ENCODE measurements at regions not wholly inside any gene's neighbourhood (a gene's known extent, or its start where the extent isn't known, plus 50 kb on each side); places are given as distances from the start of the nearest gene placed in this dataset.
A peak's percentile ranks its signal among the peaks of the same experiment; 100 is the strongest.

DNA sequence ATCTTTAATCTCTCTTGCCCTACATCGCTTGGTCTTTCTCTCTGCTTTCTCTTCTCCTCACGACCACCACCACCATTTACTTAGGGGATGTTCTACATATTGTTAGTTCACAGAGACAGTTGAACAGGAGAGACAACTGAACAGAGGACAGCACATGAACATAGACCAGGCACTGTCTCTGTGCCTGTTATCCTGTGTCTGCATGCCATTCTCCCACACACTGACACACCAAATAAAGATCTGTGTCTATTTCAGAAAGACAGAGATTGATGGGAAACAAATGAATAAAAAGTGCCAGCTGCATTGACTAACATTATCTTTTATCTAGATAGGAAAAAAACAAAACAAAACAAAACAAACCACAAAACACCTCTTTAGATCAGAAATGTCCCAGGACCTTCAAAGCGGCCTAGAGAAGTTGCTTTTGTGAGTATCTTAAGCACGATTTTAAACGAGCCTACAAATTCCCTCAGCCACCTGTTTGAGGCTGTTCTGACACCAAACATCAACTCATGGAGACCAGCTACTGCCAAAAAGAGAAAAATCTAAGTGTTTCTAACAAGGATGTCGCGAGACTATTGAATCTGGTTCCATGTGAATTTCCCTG is 77.6 kb upstream of the PARP11 start:
- peaks cover 57% of the 10 kb centered on the region for H3K4me1 Mint-ChIP-seq
- DNase-seq (no peak), ATAC-seq (peak; percentile 59)
- peaks cover 2% of the 10 kb centered on the region for H3K27me3 Mint-ChIP-seq
- peaks cover 2% of the 10 kb centered on the region for H3K36me3 Mint-ChIP-seq (ENCODE audit: low read depth)
- no peak overlapping the region for H3K4me3 Mint-ChIP-seq
- H3K9me3 Mint-ChIP-seq: peaks cover 11% of the 10 kb centered on the region
- H3K27ac Mint-ChIP-seq: peak overlapping the region; percentile 63

DNA sequence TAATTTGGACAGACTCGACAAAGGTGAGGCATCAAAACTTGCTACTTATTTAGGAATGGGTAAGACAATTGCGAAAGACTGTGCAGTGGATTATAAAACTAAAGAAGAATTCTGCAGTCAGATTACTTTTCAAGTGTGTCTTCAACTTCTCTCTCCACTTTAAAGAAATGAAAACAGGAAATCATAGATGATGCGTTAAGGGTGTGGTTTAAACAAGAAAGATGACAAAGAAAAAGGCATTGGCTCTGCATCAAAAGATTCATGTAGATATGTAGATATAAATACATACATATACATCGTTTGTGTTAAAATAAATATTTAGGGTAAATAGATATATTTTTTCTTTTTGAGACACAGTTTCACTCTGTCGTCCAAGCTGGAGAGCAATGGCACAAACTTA is 74.6 kb upstream of the PARP11 start:
- DNase-seq (no peak), ATAC-seq (no peak)
- H3K4me1 Mint-ChIP-seq: peaks cover 54% of the 10 kb centered on the region
- peaks cover 11% of the 10 kb centered on the region for H3K9me3 Mint-ChIP-seq
- H3K27me3 Mint-ChIP-seq: no peaks in the 10 kb centered on the region
- H3K4me3 Mint-ChIP-seq: no peak overlapping the region
- H3K27ac Mint-ChIP-seq: peak overlapping the region; percentile 4
- peaks cover 2% of the 10 kb centered on the region for H3K36me3 Mint-ChIP-seq (ENCODE audit: low read depth)

DNA sequence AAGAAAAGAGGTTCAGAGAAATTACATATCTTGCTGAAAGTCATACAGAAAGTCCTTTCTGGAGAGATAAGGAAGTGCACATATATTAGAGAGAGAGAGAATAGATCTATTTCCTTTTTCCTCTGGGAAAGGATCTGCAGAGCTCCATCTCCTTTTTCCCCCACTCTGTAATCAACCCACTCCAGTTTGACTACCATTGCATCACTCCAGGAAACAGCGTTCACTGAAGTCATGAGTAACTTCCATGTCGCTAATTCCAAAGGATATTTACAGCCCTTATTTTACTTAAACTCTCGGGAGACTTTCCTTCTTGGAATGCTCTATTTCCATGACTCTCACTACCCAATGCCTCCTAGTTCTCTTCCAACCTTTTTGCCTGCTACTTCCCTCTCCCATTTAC is 72.5 kb upstream of the PARP11 start:
- no peak for DNase-seq
- Mint-ChIP-seq H3K27me3 (no peaks in the 10 kb centered on the region), H3K9me3 (peaks cover 11% of the 10 kb centered on the region), H3K4me1 (peaks cover 41% of the 10 kb centered on the region), H3K27ac (no peak overlapping the region), H3K36me3 (ENCODE audit: low read depth) (peaks cover 2% of the 10 kb centered on the region), H3K4me3 (no peak overlapping the region)
- ATAC-seq: no peak

DNA sequence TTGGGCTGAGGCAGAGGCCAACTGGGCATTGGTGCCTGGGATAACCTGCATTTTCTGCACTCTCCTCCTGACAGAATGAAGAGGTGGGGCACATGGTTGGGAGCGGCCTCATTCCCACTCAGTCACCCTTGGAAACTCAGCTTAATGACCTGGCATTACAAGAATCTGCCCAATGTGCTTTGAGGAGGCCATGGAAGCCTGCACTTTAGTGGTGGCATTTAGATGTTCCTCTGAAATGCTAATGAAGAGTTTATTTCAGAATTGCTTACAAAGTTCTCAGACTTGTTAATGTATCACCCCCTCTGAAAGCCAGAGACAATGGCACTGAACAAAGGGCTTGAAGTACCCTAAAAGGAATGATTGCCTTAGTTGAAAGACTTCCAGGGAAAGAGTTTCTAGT is 71.4 kb upstream of the PARP11 start:
- Mint-ChIP-seq H3K36me3 (ENCODE audit: low read depth) (peaks cover 2% of the 10 kb centered on the region), H3K27ac (no peak overlapping the region), H3K9me3 (peaks cover 10% of the 10 kb centered on the region), H3K27me3 (no peaks in the 10 kb centered on the region), H3K4me3 (no peak overlapping the region), H3K4me1 (peaks cover 31% of the 10 kb centered on the region)
- ATAC-seq (no peak), DNase-seq (no peak)

DNA sequence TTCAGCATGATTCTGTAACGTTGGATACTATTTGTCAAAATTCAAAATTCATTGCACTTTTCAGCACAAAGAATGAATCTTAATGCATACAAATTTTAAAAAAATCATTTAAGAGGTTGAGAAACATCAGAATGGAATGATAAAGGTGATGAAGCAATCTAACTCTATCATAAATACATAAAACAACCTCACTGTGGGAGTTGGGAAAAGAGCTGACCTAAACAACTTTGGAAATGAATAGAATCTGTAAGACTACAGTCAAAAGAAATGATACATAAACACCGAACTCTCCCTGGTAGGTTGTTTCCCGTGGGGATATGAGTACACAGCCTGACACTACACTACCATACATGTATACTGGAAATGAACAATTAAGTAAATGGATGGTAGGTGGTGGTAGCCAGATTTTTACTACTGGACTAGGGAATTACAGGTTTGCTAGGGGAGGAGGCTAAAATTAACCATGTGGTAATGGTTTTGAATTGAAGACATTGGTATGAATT is 64.9 kb upstream of the PARP11 start:
- H3K27me3 Mint-ChIP-seq: no peaks in the 10 kb centered on the region
- no peak overlapping the region for H3K27ac Mint-ChIP-seq

DNA sequence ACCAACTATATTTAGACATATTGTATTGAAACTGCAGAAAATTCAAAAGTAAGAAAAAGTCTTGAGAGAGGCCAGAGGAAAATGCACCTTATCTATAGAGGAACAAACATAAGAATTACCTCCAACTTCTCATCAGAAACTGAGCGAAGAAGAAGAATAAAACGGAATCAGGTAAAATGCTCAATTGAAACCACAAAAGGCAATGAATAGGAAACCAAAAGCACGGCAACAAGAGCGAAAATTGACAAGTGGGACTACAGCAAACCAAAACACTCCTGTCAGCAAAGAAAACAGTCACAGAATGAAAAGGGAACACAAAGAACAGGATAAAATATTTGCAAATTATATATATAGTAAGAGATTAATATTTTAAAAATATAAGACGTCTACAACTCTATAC is 61.9 kb upstream of the PARP11 start:
- H3K4me1 Mint-ChIP-seq: peaks cover 33% of the 10 kb centered on the region
- no peak overlapping the region for H3K27ac Mint-ChIP-seq
- H3K4me3 Mint-ChIP-seq: peak overlapping the region; percentile 6
- DNase-seq (no peak), ATAC-seq (no peak)
- H3K27me3 Mint-ChIP-seq: no peaks in the 10 kb centered on the region
- no peaks in the 10 kb centered on the region for H3K36me3 Mint-ChIP-seq (ENCODE audit: low read depth)
- H3K9me3 Mint-ChIP-seq: peaks cover 4% of the 10 kb centered on the region

More for the DNA sequence above, 64.9 kb upstream of the PARP11 start:
- Mint-ChIP-seq H3K36me3 (ENCODE audit: low read depth) (no peaks in the 10 kb centered on the region), H3K4me1 (peaks cover 21% of the 10 kb centered on the region), H3K9me3 (peaks cover 4% of the 10 kb centered on the region), H3K4me3 (no peak overlapping the region)
- DNase-seq (no peak), ATAC-seq (no peak)

DNA sequence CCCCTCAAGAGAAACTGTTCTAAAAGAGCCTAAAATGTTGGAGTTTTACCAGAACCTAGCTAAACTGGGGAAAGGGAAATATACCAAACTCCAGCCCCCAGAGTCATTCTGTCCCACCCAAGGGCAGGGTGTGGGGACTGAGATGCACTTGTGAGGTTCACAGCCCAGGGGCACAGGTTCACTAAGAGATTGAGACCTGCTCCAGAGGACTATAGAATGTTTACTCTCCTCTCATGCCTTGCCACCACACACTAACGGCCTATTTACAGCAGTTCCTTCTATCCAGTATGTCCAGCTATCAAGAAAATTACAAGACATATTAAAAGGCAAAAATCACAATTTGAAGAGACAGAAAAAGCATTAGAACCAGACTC is 60.6 kb upstream of the PARP11 start:
- Mint-ChIP-seq H3K4me3 (no peak overlapping the region), H3K36me3 (ENCODE audit: low read depth) (no peaks in the 10 kb centered on the region), H3K9me3 (peaks cover 4% of the 10 kb centered on the region), H3K4me1 (peaks cover 35% of the 10 kb centered on the region), H3K27ac (peak overlapping the region; percentile 7), H3K27me3 (peaks cover 2% of the 10 kb centered on the region)
- no peak for ATAC-seq
- no peak for DNase-seq

DNA sequence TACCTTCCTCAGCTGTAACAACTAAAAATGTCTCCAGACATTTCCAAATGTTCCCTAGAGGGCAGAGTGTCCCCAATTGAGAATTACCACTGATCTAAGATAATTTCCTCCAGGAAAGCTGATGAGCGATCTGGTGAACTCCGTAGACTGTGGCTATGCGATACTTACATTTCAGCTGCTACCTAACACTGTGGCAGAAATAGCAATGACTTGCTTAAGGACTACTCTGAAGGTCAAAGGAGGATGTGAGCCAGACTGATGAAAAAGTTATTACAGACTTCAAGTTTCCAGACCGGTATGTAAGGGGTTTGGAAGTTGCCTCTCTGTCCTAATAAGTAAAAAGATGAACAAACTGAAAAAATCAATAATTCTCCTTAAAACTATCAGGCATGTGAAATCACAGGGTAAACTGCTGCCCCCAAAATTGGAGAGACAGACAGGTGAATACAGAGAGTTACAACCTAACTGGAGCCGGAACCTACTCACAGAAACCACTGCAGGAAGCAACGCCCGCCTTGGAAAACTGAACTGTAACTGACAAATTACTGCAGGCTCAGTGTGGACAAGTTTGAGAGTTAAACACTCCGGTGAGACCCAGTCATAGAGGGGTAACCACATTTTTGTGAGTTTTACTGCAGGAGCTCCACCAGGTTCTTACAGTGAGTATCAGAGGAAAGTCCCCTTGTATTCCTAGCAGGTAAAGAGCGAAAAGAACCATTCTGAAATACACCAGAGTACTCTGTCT is 60.0 kb upstream of the PARP11 start:
- Mint-ChIP-seq H3K4me3 (no peak overlapping the region), H3K36me3 (ENCODE audit: low read depth) (no peaks in the 10 kb centered on the region), H3K27ac (no peak overlapping the region), H3K27me3 (peaks cover 2% of the 10 kb centered on the region), H3K9me3 (peaks cover 4% of the 10 kb centered on the region), H3K4me1 (peaks cover 38% of the 10 kb centered on the region)
- ATAC-seq (peak; percentile 66), DNase-seq (no peak)

DNA sequence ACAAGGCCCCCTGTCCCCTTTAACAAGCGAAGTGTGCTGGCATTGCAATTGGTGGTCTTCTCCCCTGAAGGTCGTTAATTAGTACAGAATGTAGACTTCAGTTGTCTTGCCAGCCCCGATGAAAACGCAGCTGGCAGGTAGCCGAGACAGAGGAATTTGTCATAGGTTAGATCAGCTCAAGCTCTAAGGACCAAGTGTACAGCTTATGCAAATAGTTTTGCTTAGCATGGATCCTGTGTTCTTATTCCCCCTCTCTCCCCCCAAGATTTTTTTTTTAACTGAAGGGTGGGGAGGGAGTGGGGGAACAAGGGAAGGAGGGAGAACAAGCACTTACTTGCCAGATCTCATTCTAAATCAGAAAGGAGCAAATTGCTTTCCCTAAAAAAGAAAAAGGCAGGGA is 58.6 kb upstream of the PARP11 start:
- H3K27me3 Mint-ChIP-seq: peaks cover 2% of the 10 kb centered on the region
- H3K27ac Mint-ChIP-seq: no peak overlapping the region
- peaks cover 4% of the 10 kb centered on the region for H3K9me3 Mint-ChIP-seq

DNA sequence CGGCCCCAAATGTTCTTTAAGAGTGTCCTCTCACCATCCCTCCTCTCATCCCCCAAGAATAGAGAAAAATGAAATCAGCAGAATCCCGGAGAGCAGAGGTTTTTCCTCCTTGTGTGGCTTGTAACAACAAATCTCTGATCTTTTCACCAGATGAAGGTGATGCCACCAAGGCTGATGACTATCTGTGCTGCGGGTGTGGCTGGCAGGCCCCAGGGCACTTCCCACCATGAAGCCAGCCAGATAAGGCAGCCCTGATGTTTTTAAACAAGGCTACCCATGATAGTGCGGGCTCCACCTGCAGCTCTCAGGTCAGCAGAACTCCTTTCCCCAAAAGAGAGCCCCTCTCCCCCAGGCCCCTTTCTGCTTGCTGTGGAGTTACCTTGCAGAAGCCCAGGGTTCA is 58.0 kb upstream of the PARP11 start:
- no peak overlapping the region for H3K4me3 Mint-ChIP-seq
- ATAC-seq (no peak), DNase-seq (no peak)
- H3K27me3 Mint-ChIP-seq: peaks cover 2% of the 10 kb centered on the region
- H3K27ac Mint-ChIP-seq: no peak overlapping the region
- peaks cover 38% of the 10 kb centered on the region for H3K4me1 Mint-ChIP-seq
- peaks cover 4% of the 10 kb centered on the region for H3K9me3 Mint-ChIP-seq
- no peaks in the 10 kb centered on the region for H3K36me3 Mint-ChIP-seq (ENCODE audit: low read depth)

More for the DNA sequence above, 58.6 kb upstream of the PARP11 start:
- ATAC-seq (no peak), DNase-seq (no peak)
- peaks cover 38% of the 10 kb centered on the region for H3K4me1 Mint-ChIP-seq
- H3K36me3 Mint-ChIP-seq (ENCODE audit: low read depth): no peaks in the 10 kb centered on the region
- no peak overlapping the region for H3K4me3 Mint-ChIP-seq

DNA sequence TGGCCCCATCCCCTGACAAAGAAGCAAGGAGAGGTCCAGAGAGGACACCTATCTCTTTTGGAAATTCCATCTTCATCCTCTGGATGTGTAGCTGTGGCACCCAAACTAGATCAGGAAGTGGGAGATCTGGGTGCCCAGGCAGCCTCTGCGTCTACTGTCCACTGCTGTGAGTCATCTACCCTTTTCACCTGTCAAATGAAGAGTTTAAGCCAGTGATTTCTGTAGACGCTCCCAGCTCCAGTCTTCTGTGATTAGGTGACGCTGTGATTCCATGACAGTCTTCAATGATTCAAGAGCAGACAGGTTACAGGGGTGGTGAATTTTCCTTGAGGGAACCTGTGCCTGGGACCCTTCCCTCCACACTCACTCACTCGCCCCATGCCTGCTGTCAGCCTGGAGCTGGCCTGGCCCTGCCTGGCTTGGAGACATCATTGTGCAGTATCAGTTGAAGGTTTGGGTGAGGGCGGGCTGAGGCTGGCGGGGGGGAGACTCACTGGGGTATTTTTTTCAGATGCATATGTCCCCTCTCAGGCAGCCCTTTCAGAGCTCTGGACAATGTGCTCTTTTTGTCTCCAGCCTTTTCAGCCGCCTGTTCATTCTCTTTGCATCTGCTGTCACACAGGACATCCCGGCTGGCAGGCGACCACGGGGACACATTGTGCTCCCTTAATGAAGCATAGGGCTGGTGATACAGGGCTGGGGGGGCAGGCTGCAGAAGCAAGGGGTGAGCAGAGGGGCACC is 56.8 kb upstream of the PARP11 start:
- ATAC-seq: no peak

DNA sequence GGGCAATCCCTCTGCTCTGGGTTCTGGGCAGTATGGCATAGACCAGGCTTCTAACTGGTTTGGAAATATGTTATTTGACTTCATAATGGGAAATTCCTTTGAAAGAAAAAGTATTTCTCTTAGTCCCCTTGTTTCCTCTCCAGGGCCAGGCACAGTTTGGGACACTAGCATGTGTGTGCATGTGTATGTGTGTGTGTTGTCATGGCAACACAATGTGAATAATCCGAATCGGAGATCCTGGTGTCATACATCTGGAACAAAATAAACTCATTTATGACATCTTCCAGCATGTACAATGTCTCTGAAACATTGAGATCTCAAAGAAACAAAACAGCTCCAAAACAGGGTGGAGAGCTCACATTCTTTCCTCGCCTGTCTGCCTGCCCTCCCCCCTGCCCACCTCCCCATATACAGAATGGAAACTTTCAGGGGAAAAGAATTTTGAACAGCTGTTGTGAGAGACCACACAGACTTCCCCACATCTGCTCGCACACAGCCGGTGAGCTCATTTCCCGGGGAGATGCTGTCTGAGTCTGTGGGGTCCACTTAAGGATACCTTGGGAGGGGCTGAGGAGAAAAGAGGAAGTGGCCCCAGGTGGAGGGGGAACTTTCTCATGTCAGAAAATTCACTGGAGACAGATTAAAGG is 55.5 kb upstream of the PARP11 start:
- Mint-ChIP-seq H3K9me3 (no peaks in the 10 kb centered on the region), H3K36me3 (ENCODE audit: low read depth) (no peaks in the 10 kb centered on the region), H3K27ac (no peak overlapping the region), H3K4me3 (no peak overlapping the region), H3K27me3 (peaks cover 2% of the 10 kb centered on the region), H3K4me1 (peaks cover 27% of the 10 kb centered on the region)
- ATAC-seq (no peak), DNase-seq (no peak)

More for the DNA sequence above, 56.8 kb upstream of the PARP11 start:
- Mint-ChIP-seq H3K9me3 (no peaks in the 10 kb centered on the region), H3K36me3 (ENCODE audit: low read depth) (no peaks in the 10 kb centered on the region), H3K27ac (no peak overlapping the region), H3K4me3 (no peak overlapping the region), H3K4me1 (peaks cover 37% of the 10 kb centered on the region), H3K27me3 (peaks cover 2% of the 10 kb centered on the region)
- DNase-seq: no peak

DNA sequence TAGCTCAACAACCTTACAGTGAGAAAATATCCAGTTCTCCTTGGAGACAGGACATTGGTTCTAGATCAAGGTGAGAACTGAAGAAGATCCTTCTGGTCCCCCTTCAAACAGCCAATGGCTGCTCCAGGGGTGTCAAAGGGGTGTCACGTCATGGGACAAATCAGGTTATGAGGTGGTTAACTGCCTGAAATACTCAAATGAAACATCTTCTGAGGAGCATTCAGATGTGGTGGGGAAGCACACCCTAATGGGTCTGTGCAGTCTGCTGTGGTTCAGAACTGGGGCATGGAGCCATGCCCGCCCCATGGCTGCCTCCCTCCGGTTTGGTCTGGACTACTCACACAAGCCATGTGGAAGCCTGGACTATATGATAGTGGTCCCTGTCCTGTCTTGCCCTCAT is 52.4 kb upstream of the PARP11 start:
- Mint-ChIP-seq H3K27ac (no peak overlapping the region), H3K4me3 (no peak overlapping the region), H3K27me3 (peaks cover 2% of the 10 kb centered on the region), H3K4me1 (peaks cover 12% of the 10 kb centered on the region), H3K36me3 (ENCODE audit: low read depth) (no peaks in the 10 kb centered on the region), H3K9me3 (no peaks in the 10 kb centered on the region)
- ATAC-seq: no peak
- DNase-seq: no peak

DNA sequence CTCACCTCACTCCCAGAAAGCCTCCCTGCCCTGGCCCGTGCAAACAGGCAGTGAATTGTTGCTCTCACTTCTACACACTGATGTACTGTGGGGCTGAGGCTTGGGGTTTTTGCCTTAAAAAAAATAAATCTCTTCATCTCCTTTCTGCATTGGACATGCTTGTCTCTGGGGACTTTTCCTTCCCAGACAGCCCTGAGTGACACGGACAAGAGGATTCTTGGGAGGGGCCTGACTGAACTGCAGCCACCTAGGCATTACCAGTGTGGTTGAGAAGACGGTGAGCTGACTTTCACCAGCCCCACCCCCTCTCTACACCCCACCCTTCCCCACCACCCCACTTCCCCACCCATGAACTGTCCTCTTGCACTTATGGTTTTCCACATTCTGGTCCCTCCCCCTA is 51.6 kb upstream of the PARP11 start:
- H3K4me3 Mint-ChIP-seq: no peak overlapping the region
- H3K4me1 Mint-ChIP-seq: peaks cover 12% of the 10 kb centered on the region
- ATAC-seq: no peak
- peaks cover 2% of the 10 kb centered on the region for H3K27me3 Mint-ChIP-seq
- H3K9me3 Mint-ChIP-seq: no peaks in the 10 kb centered on the region
- DNase-seq: no peak
- H3K27ac Mint-ChIP-seq: no peak overlapping the region
- H3K36me3 Mint-ChIP-seq (ENCODE audit: low read depth): no peaks in the 10 kb centered on the region

All from activated naive CD8-positive, alpha-beta T cell treated with anti-CD3 and anti-CD28 coated beads, Interleukin-2, amount 50 U/mL, for 24 hours (primary cell).